Liver (tissue), 8 donors: ENCODE measurements at regions not wholly inside any gene's neighbourhood (a gene's known extent, or its start where the extent isn't known, plus 50 kb on each side); places are given as distances from the start of the nearest gene placed in this dataset.

ENCODE experiments used
- DNase-seq: peaks from one replicate; pipeline ENCODE4 v3.0.0-alpha.2; 2017; ENCODE audit warnings: low spot score
- H3K27ac ChIP-seq, 2 donors: one replicate each; pipeline ENCODE4 v1.7.0; 2013; ENCODE audit warnings: inconsistent platforms in 2 of 2, low read length in 2 of 2, control low read depth in 1 of 2, low read depth in 1 of 2, mild to moderate bottlenecking in 1 of 2
- H3K27me3 ChIP-seq, 4 donors: one replicate each; pipeline versions ENCODE4 v1.6.1 to v1.7.0; 2013; ENCODE audit warnings: low read length in 3 of 4, inconsistent platforms in 1 of 4, mild to moderate bottlenecking in 1 of 4, moderate library complexity in 1 of 4; ENCODE audit not compliant: control insufficient read depth in 4 of 4, insufficient read depth in 4 of 4
- H3K36me3 ChIP-seq, 4 donors: one replicate each; pipeline versions ENCODE4 v1.6.1 to v1.7.0; 2013; ENCODE audit warnings: low read length in 3 of 4, mild to moderate bottlenecking in 3 of 4, low read depth in 1 of 4, moderate library complexity in 1 of 4; ENCODE audit not compliant: control insufficient read depth in 4 of 4, insufficient read depth in 3 of 4
- H3K4me1 ChIP-seq, 4 donors: one replicate each; pipeline versions ENCODE4 v1.6.1 to v1.7.0; 2013; ENCODE audit warnings: low read length in 3 of 4, mild to moderate bottlenecking in 3 of 4, moderate library complexity in 1 of 4; ENCODE audit not compliant: control insufficient read depth in 4 of 4, insufficient read depth in 4 of 4
- H3K4me3 ChIP-seq, 3 donors: one replicate each; pipeline versions ENCODE4 v1.6.1 to v1.7.0; 2013; ENCODE audit warnings: low read length in 3 of 3, control low read depth in 1 of 3, low read depth in 1 of 3, mild to moderate bottlenecking in 1 of 3
- H3K9ac ChIP-seq, 2 donors: one replicate each; pipeline ENCODE4 v1.7.0; 2013; ENCODE audit warnings: low read length in 2 of 2, mild to moderate bottlenecking in 2 of 2, moderate library complexity in 2 of 2, control low read depth in 1 of 2, low read depth in 1 of 2
- H3K9me3 ChIP-seq, 4 donors: one replicate each; pipeline versions ENCODE4 v1.6.1 to v1.7.0; 2013; ENCODE audit warnings: low read length in 3 of 4; ENCODE audit not compliant: control insufficient read depth in 4 of 4
- EGR1 ChIP-seq, 2 donors: IDR thresholded peaks; 2 replicates each; pipeline ENCODE4 v1.6.1; 2016 to 2018; ENCODE audit warnings: antibody characterized with exemption in 2 of 2, low read depth in 2 of 2
- FOXA1 ChIP-seq: IDR thresholded peaks from 2 replicates; pipeline ENCODE4 v1.6.1; 2016; ENCODE audit warnings: antibody characterized with exemption
- GABPA ChIP-seq, 2 donors: IDR thresholded peaks in 1 of 2; conservative IDR thresholded peaks in 1 of 2; 2 replicates each; pipeline ENCODE4 v1.6.1; 2016; ENCODE audit warnings: antibody characterized with exemption in 2 of 2, mild to moderate bottlenecking in 1 of 2, moderate library complexity in 1 of 2
- HNF4A ChIP-seq, 2 donors: conservative IDR thresholded peaks; 2 replicates each; pipeline ENCODE4 v1.6.1; 2016; ENCODE audit warnings: antibody characterized with exemption in 2 of 2, mild to moderate bottlenecking in 2 of 2
- HNF4G ChIP-seq: IDR thresholded peaks from 2 replicates; pipeline ENCODE4 v1.6.1; 2016; ENCODE audit warnings: antibody characterized with exemption
- JUND ChIP-seq, 2 donors: IDR thresholded peaks; 2 replicates each; pipeline ENCODE4 v1.6.1; 2016; ENCODE audit warnings: antibody characterized with exemption in 2 of 2
- NR2F2 ChIP-seq: IDR thresholded peaks from 2 replicates; pipeline ENCODE4 v1.6.1; 2016; ENCODE audit warnings: antibody characterized with exemption
- RAD21 ChIP-seq, 2 donors: IDR thresholded peaks; 2 replicates each; pipeline ENCODE4 v1.6.1; 2016; ENCODE audit warnings: antibody characterized with exemption in 2 of 2, mild to moderate bottlenecking in 2 of 2
- RXRA ChIP-seq, 2 donors: IDR thresholded peaks; 2 replicates each; pipeline ENCODE4 v1.6.1; 2017 to 2018; ENCODE audit warnings: antibody characterized with exemption in 2 of 2, mild to moderate bottlenecking in 1 of 2
- SP1 ChIP-seq: IDR thresholded peaks from 2 replicates; pipeline ENCODE4 v1.6.1; 2018; ENCODE audit warnings: antibody characterized with exemption, mild to moderate bottlenecking
- TAF1 ChIP-seq: conservative IDR thresholded peaks from 2 replicates; pipeline ENCODE4 v1.6.1; 2016; ENCODE audit warnings: antibody characterized with exemption, mild to moderate bottlenecking
- YY1 ChIP-seq: IDR thresholded peaks from 2 replicates; pipeline ENCODE4 v1.6.1; 2016; ENCODE audit warnings: antibody characterized with exemption, mild to moderate bottlenecking
- WGBS: extraction: QIAGEN DNeasy Blood & Tissue Kit; methylation state at CpG from one replicate; pipeline ENCODE4 v1.1.7; 2013; 5-methylcytosine and 5-hydroxymethylcytosine counted together
- TF ChIP-seq, protein P1 (sequence below): fragments of 150-350 bp; IDR thresholded peaks from 2 replicates; pipeline ENCODE4 v1.5.1; 2017; ENCODE audit warnings: improper control_type of control experiment, low read depth, low read length; ENCODE audit not compliant: missing input control
- TF ChIP-seq, protein P2 (sequence below): IDR thresholded peaks from 2 replicates; pipeline ENCODE4 v1.6.1; 2016; ENCODE audit warnings: antibody characterized with exemption
- TF ChIP-seq, protein P3 (sequence below): IDR thresholded peaks from 2 replicates; pipeline ENCODE4 v1.6.1; 2016; ENCODE audit warnings: antibody characterized with exemption
- TF ChIP-seq, protein P4 (sequence below): IDR thresholded peaks from 2 replicates; pipeline ENCODE4 v1.6.1; 2016; ENCODE audit warnings: antibody characterized with exemption
- TF ChIP-seq, protein P5 (sequence below): IDR thresholded peaks from 2 replicates; pipeline ENCODE4 v1.6.1; 2016; ENCODE audit warnings: antibody characterized with exemption, mild to moderate bottlenecking
- donor health status: healthy.
- donor health status: healthy.
- donor health status: healthy.
- donor health status: healthy.
- donor health status: healthy.

DNA sequence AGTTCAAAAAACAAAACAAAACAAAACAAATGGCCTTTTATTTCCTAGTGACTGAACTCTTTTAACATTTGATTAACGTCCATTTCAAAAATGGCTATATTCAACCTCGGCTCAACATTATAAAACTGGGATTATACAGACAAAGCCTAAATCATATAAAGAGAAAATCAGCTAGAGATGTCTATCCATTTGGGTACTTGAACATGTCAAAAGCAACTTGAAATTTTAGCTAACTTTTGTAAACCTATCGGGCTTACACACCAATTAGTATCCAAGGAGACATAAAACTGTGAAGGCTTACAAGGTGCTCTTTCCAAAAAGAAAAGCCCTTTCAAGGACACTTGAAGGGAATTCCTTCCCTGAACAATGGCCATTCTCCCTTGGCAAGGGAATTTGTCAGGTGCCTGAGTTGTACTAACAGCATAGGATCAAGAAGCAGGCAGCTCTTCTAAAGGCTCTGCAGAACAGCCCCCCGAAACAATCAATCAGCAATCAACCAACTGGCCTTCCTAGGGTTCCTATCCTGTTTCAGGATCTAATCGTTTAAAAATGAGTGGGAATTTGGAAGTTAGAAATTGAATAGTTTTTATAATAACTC lies 633.7 kb upstream of the HTR2C start:
- H3K4me3 ChIP-seq, result no peak overlapping the region
- H3K4me1 ChIP-seq, result no peaks in the 10 kb centered on the region
- peaks cover 0 to 3% (median 0%) of the 10 kb centered on the region in 4 donors for H3K27me3 ChIP-seq
- H3K27ac ChIP-seq, result no peak overlapping the region
- WGBS, result 51% methylated on average over 5 of the region's 5 CpGs
- H3K9ac ChIP-seq, result no peak overlapping the region
- no peaks in the 10 kb centered on the region for H3K36me3 ChIP-seq
- peaks cover 0 to 3% (median 1%) of the 10 kb centered on the region in 4 donors for H3K9me3 ChIP-seq
- no peak for TF ChIP-seq FOXA1
- no peak for TF ChIP-seq HNF4A (conservative IDR thresholded peaks at IDR 0.05)
- no peak for TF ChIP-seq JUND (IDR thresholded peaks at IDR 0.05)
- TF ChIP-seq, protein P1, sequence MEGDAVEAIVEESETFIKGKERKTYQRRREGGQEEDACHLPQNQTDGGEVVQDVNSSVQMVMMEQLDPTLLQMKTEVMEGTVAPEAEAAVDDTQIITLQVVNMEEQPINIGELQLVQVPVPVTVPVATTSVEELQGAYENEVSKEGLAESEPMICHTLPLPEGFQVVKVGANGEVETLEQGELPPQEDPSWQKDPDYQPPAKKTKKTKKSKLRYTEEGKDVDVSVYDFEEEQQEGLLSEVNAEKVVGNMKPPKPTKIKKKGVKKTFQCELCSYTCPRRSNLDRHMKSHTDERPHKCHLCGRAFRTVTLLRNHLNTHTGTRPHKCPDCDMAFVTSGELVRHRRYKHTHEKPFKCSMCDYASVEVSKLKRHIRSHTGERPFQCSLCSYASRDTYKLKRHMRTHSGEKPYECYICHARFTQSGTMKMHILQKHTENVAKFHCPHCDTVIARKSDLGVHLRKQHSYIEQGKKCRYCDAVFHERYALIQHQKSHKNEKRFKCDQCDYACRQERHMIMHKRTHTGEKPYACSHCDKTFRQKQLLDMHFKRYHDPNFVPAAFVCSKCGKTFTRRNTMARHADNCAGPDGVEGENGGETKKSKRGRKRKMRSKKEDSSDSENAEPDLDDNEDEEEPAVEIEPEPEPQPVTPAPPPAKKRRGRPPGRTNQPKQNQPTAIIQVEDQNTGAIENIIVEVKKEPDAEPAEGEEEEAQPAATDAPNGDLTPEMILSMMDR, result no peak
- TF ChIP-seq, protein P2, sequence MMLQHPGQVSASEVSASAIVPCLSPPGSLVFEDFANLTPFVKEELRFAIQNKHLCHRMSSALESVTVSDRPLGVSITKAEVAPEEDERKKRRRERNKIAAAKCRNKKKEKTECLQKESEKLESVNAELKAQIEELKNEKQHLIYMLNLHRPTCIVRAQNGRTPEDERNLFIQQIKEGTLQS, result no peak
- TF ChIP-seq, protein P3, sequence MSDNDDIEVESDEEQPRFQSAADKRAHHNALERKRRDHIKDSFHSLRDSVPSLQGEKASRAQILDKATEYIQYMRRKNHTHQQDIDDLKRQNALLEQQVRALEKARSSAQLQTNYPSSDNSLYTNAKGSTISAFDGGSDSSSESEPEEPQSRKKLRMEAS, result no peak
- TF ChIP-seq, protein P4, sequence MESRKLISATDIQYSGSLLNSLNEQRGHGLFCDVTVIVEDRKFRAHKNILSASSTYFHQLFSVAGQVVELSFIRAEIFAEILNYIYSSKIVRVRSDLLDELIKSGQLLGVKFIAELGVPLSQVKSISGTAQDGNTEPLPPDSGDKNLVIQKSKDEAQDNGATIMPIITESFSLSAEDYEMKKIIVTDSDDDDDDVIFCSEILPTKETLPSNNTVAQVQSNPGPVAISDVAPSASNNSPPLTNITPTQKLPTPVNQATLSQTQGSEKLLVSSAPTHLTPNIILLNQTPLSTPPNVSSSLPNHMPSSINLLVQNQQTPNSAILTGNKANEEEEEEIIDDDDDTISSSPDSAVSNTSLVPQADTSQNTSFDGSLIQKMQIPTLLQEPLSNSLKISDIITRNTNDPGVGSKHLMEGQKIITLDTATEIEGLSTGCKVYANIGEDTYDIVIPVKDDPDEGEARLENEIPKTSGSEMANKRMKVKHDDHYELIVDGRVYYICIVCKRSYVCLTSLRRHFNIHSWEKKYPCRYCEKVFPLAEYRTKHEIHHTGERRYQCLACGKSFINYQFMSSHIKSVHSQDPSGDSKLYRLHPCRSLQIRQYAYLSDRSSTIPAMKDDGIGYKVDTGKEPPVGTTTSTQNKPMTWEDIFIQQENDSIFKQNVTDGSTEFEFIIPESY, result no peak
- TF ChIP-seq TAF1, result no peak
- TF ChIP-seq, protein P5, sequence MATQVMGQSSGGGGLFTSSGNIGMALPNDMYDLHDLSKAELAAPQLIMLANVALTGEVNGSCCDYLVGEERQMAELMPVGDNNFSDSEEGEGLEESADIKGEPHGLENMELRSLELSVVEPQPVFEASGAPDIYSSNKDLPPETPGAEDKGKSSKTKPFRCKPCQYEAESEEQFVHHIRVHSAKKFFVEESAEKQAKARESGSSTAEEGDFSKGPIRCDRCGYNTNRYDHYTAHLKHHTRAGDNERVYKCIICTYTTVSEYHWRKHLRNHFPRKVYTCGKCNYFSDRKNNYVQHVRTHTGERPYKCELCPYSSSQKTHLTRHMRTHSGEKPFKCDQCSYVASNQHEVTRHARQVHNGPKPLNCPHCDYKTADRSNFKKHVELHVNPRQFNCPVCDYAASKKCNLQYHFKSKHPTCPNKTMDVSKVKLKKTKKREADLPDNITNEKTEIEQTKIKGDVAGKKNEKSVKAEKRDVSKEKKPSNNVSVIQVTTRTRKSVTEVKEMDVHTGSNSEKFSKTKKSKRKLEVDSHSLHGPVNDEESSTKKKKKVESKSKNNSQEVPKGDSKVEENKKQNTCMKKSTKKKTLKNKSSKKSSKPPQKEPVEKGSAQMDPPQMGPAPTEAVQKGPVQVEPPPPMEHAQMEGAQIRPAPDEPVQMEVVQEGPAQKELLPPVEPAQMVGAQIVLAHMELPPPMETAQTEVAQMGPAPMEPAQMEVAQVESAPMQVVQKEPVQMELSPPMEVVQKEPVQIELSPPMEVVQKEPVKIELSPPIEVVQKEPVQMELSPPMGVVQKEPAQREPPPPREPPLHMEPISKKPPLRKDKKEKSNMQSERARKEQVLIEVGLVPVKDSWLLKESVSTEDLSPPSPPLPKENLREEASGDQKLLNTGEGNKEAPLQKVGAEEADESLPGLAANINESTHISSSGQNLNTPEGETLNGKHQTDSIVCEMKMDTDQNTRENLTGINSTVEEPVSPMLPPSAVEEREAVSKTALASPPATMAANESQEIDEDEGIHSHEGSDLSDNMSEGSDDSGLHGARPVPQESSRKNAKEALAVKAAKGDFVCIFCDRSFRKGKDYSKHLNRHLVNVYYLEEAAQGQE, result no peak
- TF ChIP-seq GABPA (IDR thresholded peaks at IDR 0.05 in 1 of 2, conservative IDR thresholded peaks at IDR 0.05 in 1 of 2), result no peak
- TF ChIP-seq EGR1 (IDR thresholded peaks at IDR 0.05; ENCODE audit: low read depth in 2 of 2), result no peak
- TF ChIP-seq NR2F2, result no peak
- no peak for TF ChIP-seq RAD21 (IDR thresholded peaks at IDR 0.05)
- TF ChIP-seq SP1, result no peak
- no peak for TF ChIP-seq HNF4G
- TF ChIP-seq YY1, result no peak
- no peak for TF ChIP-seq RXRA (IDR thresholded peaks at IDR 0.05)
- no peak for DNase-seq
